GM19035 (cell line): ENCODE measurements at regions not wholly inside any gene's neighbourhood (a gene's known extent, or its start where the extent isn't known, plus 50 kb on each side); places are given as distances from the start of the nearest gene placed in this dataset.
"Not testable (repeated sequence)": the region's sequence is repeated elsewhere in the genome, so short reads cannot be mapped to it uniquely, and the experiment has no call there.

Experiments
- ATAC-seq: cut with Tn5 transposase; IDR thresholded peaks from one replicate; pipeline ENCODE4 v1.9.1; 2021; ENCODE audit not compliant: unreplicated experiment

GRCh38 chr13:76297331-76297730 lies 588.9 kb downstream of the KCTD12 start:
- no peak for ATAC-seq

- ATAC-seq, result no peak
These were observed 589.5 kb downstream of the KCTD12 start for GRCh38 chr13:76296751-76297150.

- not testable (repeated sequence) for ATAC-seq
These were observed 591.2 kb downstream of the KCTD12 start for GRCh38 chr13:76295020-76295419.

GRCh38 chr13:76293751-76294150 lies 592.5 kb downstream of the KCTD12 start:
- no peak for ATAC-seq

GRCh38 chr13:76293346-76293745 lies 592.9 kb downstream of the KCTD12 start:
- no peak for ATAC-seq

- no peak for ATAC-seq
These were observed 593.5 kb downstream of the KCTD12 start for GRCh38 chr13:76292726-76293125.

- no peak for ATAC-seq
These were observed 594.2 kb downstream of the KCTD12 start for GRCh38 chr13:76292031-76292430.

GRCh38 chr13:76289558-76289957 lies 596.6 kb downstream of the KCTD12 start:
- ATAC-seq, result no peak

- ATAC-seq, result no peak
These were observed 600.0 kb downstream of the KCTD12 start for GRCh38 chr13:76286178-76286577.

- no peak for ATAC-seq
These were observed 600.7 kb downstream of the KCTD12 start for GRCh38 chr13:76285463-76285862.

- not testable (repeated sequence) for ATAC-seq
These were observed 606.4 kb downstream of the KCTD12 start for GRCh38 chr13:76279766-76280165.

- ATAC-seq, result no peak
These were observed 614.4 kb downstream of the KCTD12 start for GRCh38 chr13:76271728-76272232.

GRCh38 chr13:76268307-76268706 lies 617.9 kb downstream of the KCTD12 start:
- not testable (repeated sequence) for ATAC-seq

- no peak for ATAC-seq
These were observed 619.0 kb downstream of the KCTD12 start for GRCh38 chr13:76267216-76267615.

- no peak for ATAC-seq
These were observed 619.6 kb downstream of the KCTD12 start for GRCh38 chr13:76266561-76266960.

- ATAC-seq, result no peak
These were observed 614.1 kb downstream of the LMO7 start for GRCh38 chr13:76250211-76250610.

- ATAC-seq, result no peak
These were observed 609.8 kb downstream of the LMO7 start for GRCh38 chr13:76245920-76246319.

- ATAC-seq, result no peak
These were observed 609.1 kb downstream of the LMO7 start for GRCh38 chr13:76245211-76245610.

- not testable (repeated sequence) for ATAC-seq
These were observed 607.0 kb downstream of the LMO7 start for GRCh38 chr13:76243120-76243519.

GRCh38 chr13:76239031-76239680 lies 603.0 kb downstream of the LMO7 start:
- ATAC-seq, result no peak

- ATAC-seq, result no peak
These were observed 595.5 kb downstream of the LMO7 start for GRCh38 chr13:76231522-76232167.

GRCh38 chr13:76229281-76229680 lies 593.2 kb downstream of the LMO7 start:
- no peak for ATAC-seq

GRCh38 chr13:76226941-76227340 lies 590.8 kb downstream of the LMO7 start:
- ATAC-seq, result no peak
